Right cardiac atrium (tissue), 5 donors: ENCODE measurements at regions not wholly inside any gene's neighbourhood (a gene's known extent, or its start where the extent isn't known, plus 50 kb on each side); places are given as distances from the start of the nearest gene placed in this dataset.
"Not testable (repeated sequence)": the region's sequence is repeated elsewhere in the genome, so short reads cannot be mapped to it uniquely, and the experiment has no call there.

Source experiments
- ATAC-seq, 2 donors: fragments of 200-7000 bp; cut with Tn5 transposase; one replicate each; pipeline versions ENCODE4 v1.8.0 to v1.9.1; 2020; ENCODE audit warnings: moderate library complexity in 2 of 2, mild to moderate bottlenecking in 1 of 2
- DNase-seq, 3 donors: peaks; one replicate each; pipeline ENCODE4 v3.0.0-alpha.2; 2020
- H3K27ac ChIP-seq: one replicate; pipeline ENCODE4 v1.5.1; 2013; ENCODE audit warnings: mild to moderate bottlenecking, low read length, control low read depth, moderate library complexity
- H3K27me3 ChIP-seq: one replicate; pipeline ENCODE4 v1.6.1; 2013; ENCODE audit not compliant: control insufficient read depth, insufficient read depth
- H3K4me1 ChIP-seq: one replicate; pipeline ENCODE4 v1.6.1; 2013; ENCODE audit warnings: low read length; ENCODE audit not compliant: control insufficient read depth, insufficient read depth
- H3K4me3 ChIP-seq: one replicate; pipeline ENCODE4 v1.5.1; 2013; ENCODE audit warnings: low read length, control low read depth
- H3K9me3 ChIP-seq: one replicate; pipeline ENCODE4 v1.6.1; 2013; ENCODE audit warnings: low read length; ENCODE audit not compliant: control insufficient read depth
- WGBS: extraction: QIAGEN DNeasy Blood & Tissue Kit; methylation state at CpG from one replicate; pipeline ENCODE4 v1.1.7; 2013; 5-methylcytosine and 5-hydroxymethylcytosine counted together
- intact Hi-C, 4 donors: fragments of 100-400 bp; cut with DNase I; formaldehyde crosslinking; loops; one replicate each; pipeline versions ENCODE4 v1.11.0 to v1.14.0; 2022 to 2023
- donor health status: healthy with polysubstance abuse.
- donor health status: DM: no; HTN: yes; CAD: no.
- donor health status: DM: no; HTN: no; CAD: no.
- donor health status: DM: no; HTN: yes; CAD: no; lungs with severe emphysema.
- donor health status: DM: yes; HTN: yes; CAD: no.

- intact Hi-C loops = no loop called here
Observed at GRCh38 chr6:148016013-148016412, 326.6 kb upstream of the SASH1 start.

DNA sequence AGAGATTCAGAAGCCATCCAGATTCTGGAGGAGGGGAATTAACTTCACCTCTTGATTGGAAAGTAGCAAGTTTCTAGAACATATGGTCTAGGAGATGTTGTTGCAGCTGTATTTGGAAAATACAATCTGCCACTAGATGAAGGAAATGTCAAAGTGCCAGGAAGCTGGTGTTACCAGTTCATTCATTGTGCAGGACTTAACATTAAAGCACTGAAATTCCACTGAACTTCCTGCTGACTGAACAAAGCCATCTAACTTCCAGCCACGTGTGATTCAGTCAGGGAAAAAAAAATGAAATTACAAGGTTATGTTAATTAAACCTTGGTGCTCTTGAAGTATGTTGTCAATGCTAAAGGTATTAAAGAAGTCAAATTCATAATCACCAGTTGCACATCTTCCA, 321.5 kb upstream of the SASH1 start:
- intact Hi-C loops = no loop called here
- Histone ChIP-seq H3K9me3 (no peaks in the 10 kb centered on the region), H3K4me1 (no peaks in the 10 kb centered on the region), H3K27ac (no peak overlapping the region), H3K27me3 (no peaks in the 10 kb centered on the region), H3K4me3 (no peak overlapping the region)
- no peak for ATAC-seq
- 17% methylated on average over 1 of the region's 1 CpG for WGBS
- no peak for DNase-seq

More at GRCh38 chr6:148016013-148016412, 326.6 kb upstream of the SASH1 start:
- DNase-seq (no peak), ATAC-seq (no peak)
- H3K4me3 ChIP-seq = no peak overlapping the region
- H3K9me3 ChIP-seq = no peaks in the 10 kb centered on the region
- 69% methylated on average over 1 of the region's 1 CpG for WGBS
- no peaks in the 10 kb centered on the region for H3K4me1 ChIP-seq
- no peaks in the 10 kb centered on the region for H3K27me3 ChIP-seq
- no peak overlapping the region for H3K27ac ChIP-seq

DNA sequence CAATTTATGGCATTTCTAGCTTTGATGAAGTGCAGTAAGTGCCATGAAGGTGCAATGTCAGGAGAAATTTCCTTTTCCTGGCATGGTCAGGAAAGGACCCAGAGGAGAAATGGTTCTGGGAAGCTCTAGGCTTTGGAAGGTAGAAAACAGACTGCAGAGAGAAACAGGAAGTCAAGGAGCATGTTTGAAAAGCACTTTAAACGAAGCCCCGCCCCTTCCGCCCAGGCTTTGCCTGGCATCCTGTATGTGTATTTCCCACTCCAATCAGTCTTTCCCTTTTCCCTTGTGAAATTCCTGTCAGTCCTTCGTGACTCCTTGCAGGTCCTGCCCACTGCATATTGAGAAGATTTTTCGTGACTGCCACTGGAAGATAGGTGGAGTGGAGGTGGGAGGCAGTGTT, 320.9 kb upstream of the SASH1 start:
- Histone ChIP-seq H3K9me3 (no peaks in the 10 kb centered on the region), H3K4me3 (no peak overlapping the region), H3K4me1 (no peaks in the 10 kb centered on the region), H3K27me3 (no peaks in the 10 kb centered on the region), H3K27ac (no peak overlapping the region)
- ATAC-seq (no peak), DNase-seq (no peak)
- intact Hi-C loops = no loop called here
- 51% methylated on average over 5 of the region's 5 CpGs for WGBS

- H3K27ac ChIP-seq, ATAC-seq, H3K4me3 ChIP-seq, H3K4me1 ChIP-seq, H3K9me3 ChIP-seq, DNase-seq, intact Hi-C loops, H3K27me3 ChIP-seq: not testable (repeated sequence)
- WGBS = 96% methylated on average over 8 of the region's 8 CpGs
Observed at GRCh38 chr6:148022279-148022678, 320.4 kb upstream of the SASH1 start.

DNA sequence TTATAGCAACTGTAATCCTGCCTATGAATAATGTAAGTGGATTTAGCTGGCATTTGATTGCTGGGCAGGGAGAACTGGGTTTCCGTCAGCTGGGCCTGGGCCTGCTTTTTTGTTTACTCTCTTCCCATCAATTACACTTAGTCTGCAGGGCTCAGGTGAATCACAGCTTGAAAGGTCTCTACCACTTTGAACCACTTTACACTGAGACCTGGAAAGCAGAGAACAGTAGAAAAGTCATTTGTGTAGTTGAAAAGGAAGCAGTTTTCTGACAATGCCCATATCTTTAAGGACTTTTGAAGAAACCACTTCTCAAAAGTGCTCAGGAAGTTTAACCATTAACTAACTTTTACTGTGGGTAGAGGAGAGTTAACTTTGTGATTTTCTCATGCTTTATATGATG, 315.4 kb upstream of the SASH1 start:
- 62% methylated on average over 1 of the region's 1 CpG for WGBS
- intact Hi-C loops = no loop called here
- no peak for ATAC-seq

GRCh38 chr6:148035806-148036390, 306.7 kb upstream of the SASH1 start:
- Histone ChIP-seq H3K9me3 (no peaks in the 10 kb centered on the region), H3K27ac (no peak overlapping the region), H3K4me1 (no peaks in the 10 kb centered on the region), H3K27me3 (no peaks in the 10 kb centered on the region), H3K4me3 (no peak overlapping the region)
- DNase-seq = no peak
- ATAC-seq = no peak
- 89% methylated on average over 7 of the region's 7 CpGs for WGBS
- intact Hi-C loops = no loop called here

More for the DNA sequence above, 315.4 kb upstream of the SASH1 start:
- Histone ChIP-seq H3K27ac (no peak overlapping the region), H3K9me3 (no peaks in the 10 kb centered on the region), H3K27me3 (no peaks in the 10 kb centered on the region), H3K4me3 (no peak overlapping the region), H3K4me1 (no peaks in the 10 kb centered on the region)
- DNase-seq = no peak

GRCh38 chr6:148037496-148037895, 305.1 kb upstream of the SASH1 start:
- Histone ChIP-seq H3K4me1 (no peaks in the 10 kb centered on the region), H3K27ac (no peak overlapping the region), H3K4me3 (no peak overlapping the region), H3K9me3 (no peaks in the 10 kb centered on the region), H3K27me3 (no peaks in the 10 kb centered on the region)
- DNase-seq (no peak), ATAC-seq (no peak)
- WGBS = 88% methylated on average over 3 of the region's 3 CpGs
- intact Hi-C loops = no loop called here

DNA sequence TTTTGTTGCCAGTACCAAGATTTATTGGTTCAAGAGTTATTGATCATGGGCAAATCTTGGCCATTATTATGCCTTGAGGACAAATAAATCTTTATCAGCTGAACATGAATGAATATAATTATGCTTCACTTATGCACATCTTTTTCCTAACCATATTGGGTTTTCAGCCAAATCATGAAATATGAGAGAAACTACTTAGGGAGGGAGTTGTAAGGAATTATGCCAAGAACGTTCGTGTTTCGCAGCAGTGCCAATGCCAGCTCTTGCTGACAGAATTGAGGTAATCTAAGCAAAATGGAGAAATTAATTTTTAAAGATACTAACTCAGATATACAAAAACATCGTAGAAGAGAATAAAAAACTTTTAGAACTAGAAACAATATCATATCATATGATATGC, 301.1 kb upstream of the SASH1 start:
- H3K4me1 ChIP-seq = no peaks in the 10 kb centered on the region
- 74% methylated on average over 4 of the region's 4 CpGs for WGBS
- ATAC-seq (no peak), DNase-seq (no peak)
- H3K4me3 ChIP-seq = no peak overlapping the region
- H3K27ac ChIP-seq = no peak overlapping the region
- no peaks in the 10 kb centered on the region for H3K27me3 ChIP-seq
- H3K9me3 ChIP-seq = no peaks in the 10 kb centered on the region
- intact Hi-C loops = no loop called here

GRCh38 chr6:148042536-148042935, 300.1 kb upstream of the SASH1 start:
- H3K4me1 ChIP-seq = no peaks in the 10 kb centered on the region
- H3K4me3 ChIP-seq = no peak overlapping the region
- intact Hi-C loops = no loop called here
- no peaks in the 10 kb centered on the region for H3K9me3 ChIP-seq
- no peak overlapping the region for H3K27ac ChIP-seq
- 50% methylated on average over 1 of the region's 1 CpG for WGBS
- ATAC-seq (no peak), DNase-seq (no peak)
- no peaks in the 10 kb centered on the region for H3K27me3 ChIP-seq

DNA sequence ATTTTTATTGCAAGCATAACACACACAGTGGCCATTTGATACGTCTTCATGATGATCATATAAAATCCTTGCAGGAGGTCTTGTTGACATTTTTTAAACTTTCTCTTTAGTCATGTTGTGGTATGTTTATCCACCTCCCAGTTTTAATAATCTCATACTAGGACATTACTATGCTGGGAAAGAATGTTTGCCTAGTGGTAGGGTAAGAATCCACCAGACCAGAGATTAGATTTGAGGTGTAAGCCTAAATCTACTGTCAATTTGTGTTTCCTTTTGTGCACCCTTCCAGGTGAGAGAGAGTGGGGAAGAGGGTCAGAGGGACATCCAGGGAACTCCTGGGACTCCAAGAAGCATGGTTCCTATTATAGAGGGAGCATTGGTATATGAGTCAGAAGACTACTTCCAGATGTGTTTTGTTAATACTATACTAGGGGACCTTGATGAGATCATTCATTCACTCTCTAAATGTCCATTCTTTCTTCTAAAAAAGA, 298.3 kb upstream of the SASH1 start:
- DNase-seq = no peak
- intact Hi-C loops = no loop called here
- no peak overlapping the region for H3K27ac ChIP-seq
- ATAC-seq = no peak
- H3K4me1 ChIP-seq = no peaks in the 10 kb centered on the region
- H3K4me3 ChIP-seq = no peak overlapping the region
- H3K27me3 ChIP-seq = no peaks in the 10 kb centered on the region
- 83% methylated on average over 1 of the region's 1 CpG for WGBS
- H3K9me3 ChIP-seq = no peaks in the 10 kb centered on the region

GRCh38 chr6:148044921-148045320, 297.7 kb upstream of the SASH1 start:
- no peak overlapping the region for H3K27ac ChIP-seq
- DNase-seq (no peak), ATAC-seq (no peak)
- WGBS = 71% methylated on average over 1 of the region's 1 CpG
- H3K4me1 ChIP-seq = no peaks in the 10 kb centered on the region
- no peaks in the 10 kb centered on the region for H3K27me3 ChIP-seq
- H3K9me3 ChIP-seq = no peaks in the 10 kb centered on the region
- no peak overlapping the region for H3K4me3 ChIP-seq
- intact Hi-C loops = no loop called here

DNA sequence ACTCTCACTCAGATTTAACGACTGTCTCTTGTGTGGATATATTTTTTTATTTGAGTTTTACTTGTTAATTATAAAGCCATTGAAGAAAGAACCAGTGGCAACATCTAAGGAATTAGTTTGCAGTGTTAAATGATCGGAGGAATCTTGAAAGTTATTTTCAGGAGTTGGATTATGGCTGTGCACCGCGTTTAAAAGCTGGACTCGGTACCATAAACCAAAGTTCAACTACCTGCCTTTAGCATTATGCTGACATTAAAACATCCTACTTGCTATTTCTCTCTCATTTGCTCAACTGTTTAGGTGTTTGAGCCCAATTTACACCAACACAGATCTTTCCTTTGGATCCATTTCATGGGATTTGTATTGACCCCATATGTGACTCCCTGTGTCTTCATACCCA, 289.4 kb upstream of the SASH1 start:
- ATAC-seq (no peak), DNase-seq (no peak)
- Histone ChIP-seq H3K4me1 (no peaks in the 10 kb centered on the region), H3K9me3 (no peaks in the 10 kb centered on the region), H3K4me3 (no peak overlapping the region), H3K27me3 (no peaks in the 10 kb centered on the region), H3K27ac (no peak overlapping the region)
- intact Hi-C loops = no loop called here
- 95% methylated on average over 5 of the region's 5 CpGs for WGBS
